22Rv1 (cell line): ENCODE measurements at regions not wholly inside any gene's neighbourhood (a gene's known extent, or its start where the extent isn't known, plus 50 kb on each side); places are given as distances from the start of the nearest gene placed in this dataset.

Experiments used
- ZFX ChIP-seq: fragments of 450-650 bp; IDR thresholded peaks from 2 replicates; pipeline ENCODE4 v1.6.1; 2017; ENCODE audit warnings: antibody characterized with exemption, borderline replicate concordance
- TF ChIP-seq, protein P1 (sequence below): fragments of 450-650 bp; IDR thresholded peaks from 2 replicates; pipeline ENCODE4 v1.5.1; 2017; ENCODE audit warnings: mild to moderate bottlenecking

DNA sequence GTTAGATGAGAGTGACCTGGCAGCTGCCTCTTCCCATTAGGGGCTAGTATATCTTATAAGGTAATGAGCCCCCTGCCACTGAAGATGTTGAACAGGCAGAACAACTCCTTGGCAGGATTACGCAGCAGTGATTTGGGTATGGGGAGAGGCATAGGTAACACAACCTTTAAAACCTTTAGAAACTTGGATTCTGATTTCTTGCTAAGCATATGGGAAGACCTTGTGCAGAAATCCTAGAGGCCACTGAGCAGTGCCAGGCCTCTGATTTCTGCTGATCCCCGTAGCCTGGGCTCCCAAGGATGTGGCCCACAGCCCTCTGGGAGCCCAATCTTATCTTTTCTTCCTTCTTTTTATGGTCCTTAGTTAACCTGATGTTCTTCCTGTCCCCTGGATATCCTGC, 237.9 kb upstream of the ROPN1 start:
- TF ChIP-seq, protein P1, sequence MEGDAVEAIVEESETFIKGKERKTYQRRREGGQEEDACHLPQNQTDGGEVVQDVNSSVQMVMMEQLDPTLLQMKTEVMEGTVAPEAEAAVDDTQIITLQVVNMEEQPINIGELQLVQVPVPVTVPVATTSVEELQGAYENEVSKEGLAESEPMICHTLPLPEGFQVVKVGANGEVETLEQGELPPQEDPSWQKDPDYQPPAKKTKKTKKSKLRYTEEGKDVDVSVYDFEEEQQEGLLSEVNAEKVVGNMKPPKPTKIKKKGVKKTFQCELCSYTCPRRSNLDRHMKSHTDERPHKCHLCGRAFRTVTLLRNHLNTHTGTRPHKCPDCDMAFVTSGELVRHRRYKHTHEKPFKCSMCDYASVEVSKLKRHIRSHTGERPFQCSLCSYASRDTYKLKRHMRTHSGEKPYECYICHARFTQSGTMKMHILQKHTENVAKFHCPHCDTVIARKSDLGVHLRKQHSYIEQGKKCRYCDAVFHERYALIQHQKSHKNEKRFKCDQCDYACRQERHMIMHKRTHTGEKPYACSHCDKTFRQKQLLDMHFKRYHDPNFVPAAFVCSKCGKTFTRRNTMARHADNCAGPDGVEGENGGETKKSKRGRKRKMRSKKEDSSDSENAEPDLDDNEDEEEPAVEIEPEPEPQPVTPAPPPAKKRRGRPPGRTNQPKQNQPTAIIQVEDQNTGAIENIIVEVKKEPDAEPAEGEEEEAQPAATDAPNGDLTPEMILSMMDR, result no peak
- no peak for TF ChIP-seq ZFX
